NT2/D1 (cell line): ENCODE measurements at regions not wholly inside any gene's neighbourhood (a gene's known extent, or its start where the extent isn't known, plus 50 kb on each side); places are given as distances from the start of the nearest gene placed in this dataset.

Experiments used
- DNase-seq: peaks from one replicate; pipeline ENCODE4 v3.0.0-alpha.2; 2011; ENCODE audit warnings: low read depth, low spot score
- H3K27me3 ChIP-seq: 2 replicates; pipeline ENCODE4 v1.6.0; 2011; ENCODE audit warnings: mild to moderate bottlenecking; ENCODE audit not compliant: insufficient read length, insufficient read depth
- H3K36me3 ChIP-seq: 2 replicates; pipeline ENCODE4 v1.6.1; 2011; ENCODE audit warnings: mild to moderate bottlenecking, low read length, mixed read lengths; ENCODE audit not compliant: insufficient read depth, insufficient read length
- H3K4me1 ChIP-seq: 2 replicates; pipeline ENCODE4 v1.5.1; 2011; ENCODE audit not compliant: insufficient read depth, insufficient read length
- H3K4me3 ChIP-seq: 2 replicates; pipeline ENCODE4 v1.5.1; 2011; ENCODE audit warnings: low read depth; ENCODE audit not compliant: insufficient read length
- H3K9ac ChIP-seq: 2 replicates; pipeline ENCODE4 v1.6.0; 2011; ENCODE audit warnings: low read depth; ENCODE audit not compliant: insufficient read length
- H3K9me3 ChIP-seq: 2 replicates; pipeline ENCODE4 v1.5.1; 2011; ENCODE audit warnings: mild to moderate bottlenecking, low read length; ENCODE audit not compliant: insufficient read depth
- SUZ12 ChIP-seq: IDR thresholded peaks from 2 replicates; pipeline ENCODE4 v1.6.1; 2011; ENCODE audit not compliant: insufficient read length, insufficient read depth; ENCODE audit errors: extremely low read depth
- YY1 ChIP-seq: IDR thresholded peaks from 2 replicates; pipeline ENCODE4 v1.6.1; 2011; ENCODE audit not compliant: insufficient read length, insufficient read depth
- ZNF274 ChIP-seq: IDR thresholded peaks from 2 replicates; pipeline ENCODE4 v1.6.1; 2011; ENCODE audit warnings: mild to moderate bottlenecking, low read depth, low read length

GRCh38 chr12:42696406-42697149 is 107.0 kb upstream of the PRICKLE1 start:
- H3K9ac ChIP-seq: no peak overlapping the region
- H3K36me3 ChIP-seq: no peaks in the 10 kb centered on the region
- H3K27me3 ChIP-seq: no peaks in the 10 kb centered on the region
- DNase-seq: no peak
- no peak overlapping the region for H3K4me3 ChIP-seq
- H3K9me3 ChIP-seq: peaks cover 7% of the 10 kb centered on the region; the same call in 1 of the 2 replicates
- TF ChIP-seq SUZ12 (no peak), ZNF274 (no peak), YY1 (no peak)
- H3K4me1 ChIP-seq: no peaks in the 10 kb centered on the region

GRCh38 chr12:42695490-42695995 is 106.0 kb upstream of the PRICKLE1 start:
- Histone ChIP-seq H3K36me3 (no peaks in the 10 kb centered on the region), H3K9me3 (peaks cover 7% of the 10 kb centered on the region; the same call in 1 of the 2 replicates), H3K9ac (no peak overlapping the region), H3K27me3 (no peaks in the 10 kb centered on the region), H3K4me3 (no peak overlapping the region), H3K4me1 (no peaks in the 10 kb centered on the region)
- DNase-seq: no peak
- no peak for TF ChIP-seq YY1
- no peak for TF ChIP-seq SUZ12
- TF ChIP-seq ZNF274: no peak

GRCh38 chr12:42692749-42693148 is 103.2 kb upstream of the PRICKLE1 start:
- no peak overlapping the region for H3K4me3 ChIP-seq
- H3K36me3 ChIP-seq: no peaks in the 10 kb centered on the region
- no peak for DNase-seq
- no peaks in the 10 kb centered on the region for H3K4me1 ChIP-seq
- peaks cover 11% of the 10 kb centered on the region for H3K9me3 ChIP-seq
- no peaks in the 10 kb centered on the region for H3K27me3 ChIP-seq
- H3K9ac ChIP-seq: no peak overlapping the region
- no peak for TF ChIP-seq ZNF274
- TF ChIP-seq YY1: no peak
- TF ChIP-seq SUZ12: no peak

GRCh38 chr12:42691991-42692557 is 102.5 kb upstream of the PRICKLE1 start:
- H3K9me3 ChIP-seq: peaks cover 11% of the 10 kb centered on the region
- H3K36me3 ChIP-seq: no peaks in the 10 kb centered on the region
- TF ChIP-seq YY1 (no peak), SUZ12 (no peak), ZNF274 (no peak)
- H3K4me3 ChIP-seq: no peak overlapping the region
- H3K9ac ChIP-seq: no peak overlapping the region
- H3K27me3 ChIP-seq: no peaks in the 10 kb centered on the region
- no peak for DNase-seq
- H3K4me1 ChIP-seq: no peaks in the 10 kb centered on the region

- no peak for TF ChIP-seq YY1
- no peak for TF ChIP-seq ZNF274
- TF ChIP-seq SUZ12: no peak
- H3K9ac ChIP-seq: no peak overlapping the region
- H3K4me3 ChIP-seq: no peak overlapping the region
- no peaks in the 10 kb centered on the region for H3K4me1 ChIP-seq
- H3K9me3 ChIP-seq: peaks cover 4% of the 10 kb centered on the region; the same call in 1 of the 2 replicates
- no peaks in the 10 kb centered on the region for H3K27me3 ChIP-seq
- no peak for DNase-seq
- no peaks in the 10 kb centered on the region for H3K36me3 ChIP-seq
Measured at GRCh38 chr12:42690264-42690663, 100.7 kb upstream of the PRICKLE1 start.

GRCh38 chr12:42689699-42690098 is 100.2 kb upstream of the PRICKLE1 start:
- no peak for TF ChIP-seq SUZ12
- no peak for TF ChIP-seq YY1
- no peak for TF ChIP-seq ZNF274
- H3K27me3 ChIP-seq: no peaks in the 10 kb centered on the region
- DNase-seq: no peak
- H3K4me1 ChIP-seq: no peaks in the 10 kb centered on the region
- no peaks in the 10 kb centered on the region for H3K36me3 ChIP-seq
- peaks cover 4% of the 10 kb centered on the region; the same call in 1 of the 2 replicates for H3K9me3 ChIP-seq
- no peak overlapping the region for H3K9ac ChIP-seq
- no peak overlapping the region for H3K4me3 ChIP-seq

- no peak overlapping the region for H3K9ac ChIP-seq
- no peaks in the 10 kb centered on the region for H3K4me1 ChIP-seq
- H3K27me3 ChIP-seq: no peaks in the 10 kb centered on the region
- no peaks in the 10 kb centered on the region for H3K36me3 ChIP-seq
- no peak overlapping the region for H3K4me3 ChIP-seq
- TF ChIP-seq YY1 (no peak), ZNF274 (no peak), SUZ12 (no peak)
- peaks cover 4% of the 10 kb centered on the region; the same call in 1 of the 2 replicates for H3K9me3 ChIP-seq
- DNase-seq: no peak
Measured at GRCh38 chr12:42686514-42687172, 97.1 kb upstream of the PRICKLE1 start.
